HCT116 (cell line): ENCODE measurements at regions not wholly inside any gene's neighbourhood (a gene's known extent, or its start where the extent isn't known, plus 50 kb on each side); places are given as distances from the start of the nearest gene placed in this dataset.

Source experiments
- ATAC-seq: fragments of 200-7000 bp; cut with Tn5 transposase; 2 replicates; pipeline ENCODE4 v1.9.1; 2020; ENCODE audit warnings: mild to moderate bottlenecking, moderate library complexity
- BruUV-seq: library from RNA; stranded (reverse); fragments of 400-500 nt; replicated peaks from 2 replicates; lab custom pipeline; 2021; lab: Mats Ljungman, UMichigan
- CTCF ChIA-PET: fragments of 300-600 bp; sonication (Branson Sonifier 250); formaldehyde crosslinking; loops from one replicate; lab custom pipeline; 2021; ENCODE audit warnings: antibody characterized with exemption; lab: Charles Lee
- POLR2A ChIA-PET: fragments of 300-600, 350-600 bp; sonication (Branson Sonifier 250); formaldehyde crosslinking; loops from one replicate; lab custom pipeline; 2021; ENCODE audit warnings: antibody characterized with exemption; lab: Charles Lee
- RAD21 ChIA-PET, 2 experiments: fragments of 300-600 bp; sonication (Branson Sonifier 250); formaldehyde crosslinking; loops; one replicate each; lab custom pipeline; 2023; ENCODE audit warnings: low total read pairs in 2 of 2; ENCODE audit not compliant: uncharacterized antibody in 2 of 2, unreplicated experiment in 2 of 2, low non-redundant PET in 1 of 2; lab: Charles Lee
- DNase-seq: peaks from one replicate; pipeline ENCODE4 v3.0.0-alpha.2; 2010; ENCODE audit warnings: low read depth, low spot score
- H2AFZ ChIP-seq: fragments of 200-600 bp; shearing (Covaris generic), sonication (generic); 2 replicates; pipeline ENCODE4 v1.6.1; 2017; ENCODE audit warnings: low read depth, mixed run types, mixed read lengths, antibody characterized with exemption, low read length; ENCODE audit not compliant: poor library complexity, severe bottlenecking
- H3K27ac ChIP-seq: 2 replicates; pipeline ENCODE4 v1.5.1; 2012; ENCODE audit warnings: low read depth, low read length
- H3K27me3 ChIP-seq: fragments of 200-600 bp; sonication (generic); 2 replicates; pipeline ENCODE4 v1.6.1; 2016; ENCODE audit warnings: mixed run types, low read length, mixed read lengths; ENCODE audit not compliant: insufficient read depth
- H3K36me3 ChIP-seq, 2 experiments: fragments of 200-500 bp in 1 of 2; fragments of 200-600 bp in 1 of 2; sonication (Bioruptor generic) in 1 of 2; sonication (generic) in 1 of 2; 2 replicates each; pipeline versions ENCODE4 v1.5.1 to v1.6.1; 2014 to 2016; ENCODE audit warnings: low read length in 2 of 2, inconsistent platforms in 1 of 2, mixed read lengths in 1 of 2, mixed run types in 1 of 2; ENCODE audit not compliant: insufficient read depth in 2 of 2, control insufficient read depth in 1 of 2
- H3K4me1 ChIP-seq, 2 experiments: fragments of 200-600 bp in 1 of 2; sonication (generic) in 1 of 2; 2 replicates each; pipeline versions ENCODE4 v1.5.1 to v1.6.1; 2012 to 2017; ENCODE audit warnings: low read length in 2 of 2, inconsistent platforms in 1 of 2, mild to moderate bottlenecking in 1 of 2, mixed read lengths in 1 of 2, mixed run types in 1 of 2, moderate library complexity in 1 of 2; ENCODE audit not compliant: insufficient read depth in 2 of 2, control insufficient read depth in 1 of 2
- H3K4me2 ChIP-seq: fragments of 200-600 bp; sonication (generic); 2 replicates; pipeline ENCODE4 v1.6.1; 2017; ENCODE audit warnings: mixed run types, low read length, mixed read lengths
- H3K4me3 ChIP-seq, 2 experiments: fragments of 200-600 bp in 1 of 2; sonication (generic) in 1 of 2; replicated peaks in 1 of 2; 2 replicates each; pipeline ENCODE4 v1.5.1; 2011 to 2016; ENCODE audit warnings: low read length in 2 of 2, control low read depth in 1 of 2, low read depth in 1 of 2, mild to moderate bottlenecking in 1 of 2, mixed read lengths in 1 of 2, mixed run types in 1 of 2
- H3K79me2 ChIP-seq: fragments of 200-600 bp; sonication (generic); 2 replicates; pipeline ENCODE4 v1.6.1; 2017; ENCODE audit warnings: mild to moderate bottlenecking, mixed run types, low read length, moderate library complexity, mixed read lengths; ENCODE audit not compliant: insufficient read depth
- H3K9ac ChIP-seq: fragments of 200-600 bp; sonication (generic); 2 replicates; pipeline ENCODE4 v1.6.1; 2016; ENCODE audit warnings: low read length, mixed read lengths
- H3K9me2 ChIP-seq: fragments of 200-600 bp; sonication (generic), shearing (Covaris generic); 2 replicates; pipeline ENCODE4 v1.6.1; 2017; ENCODE audit warnings: mixed run types, mild to moderate bottlenecking, moderate library complexity; ENCODE audit not compliant: insufficient read depth
- H3K9me3 ChIP-seq, 2 experiments: fragments of 200-500 bp in 1 of 2; fragments of 200-600 bp in 1 of 2; sonication (Bioruptor generic) in 1 of 2; sonication (generic) in 1 of 2; 2 replicates each; pipeline ENCODE4 v1.6.1; 2014 to 2017; ENCODE audit warnings: low read length in 2 of 2, mixed read lengths in 2 of 2, inconsistent platforms in 1 of 2, low read depth in 1 of 2, mild to moderate bottlenecking in 1 of 2, mixed run types in 1 of 2, moderate library complexity in 1 of 2; ENCODE audit not compliant: control insufficient read depth in 1 of 2, insufficient read depth in 1 of 2
- H4K20me1 ChIP-seq: fragments of 200-600 bp; sonication (generic), shearing (Covaris generic); 2 replicates; pipeline ENCODE4 v1.6.1; 2017; ENCODE audit warnings: mixed run types, mild to moderate bottlenecking, moderate library complexity; ENCODE audit not compliant: insufficient read depth
- CBX3 ChIP-seq: IDR thresholded peaks from 2 replicates; pipeline ENCODE4 v1.6.1; 2012; ENCODE audit warnings: low read depth
- ELF1 ChIP-seq: IDR thresholded peaks from 2 replicates; pipeline ENCODE4 v1.6.1; 2012; ENCODE audit warnings: low read depth, borderline replicate concordance
- EZH2 ChIP-seq: fragments of 200-600 bp; sonication (generic); IDR thresholded peaks from 2 replicates; pipeline ENCODE4 v1.6.1; 2017; ENCODE audit warnings: antibody characterized with exemption, mixed run types
- SIN3A ChIP-seq: IDR thresholded peaks from 2 replicates; pipeline ENCODE4 v1.6.1; 2012; ENCODE audit warnings: low read depth
- SP1 ChIP-seq: IDR thresholded peaks from 2 replicates; pipeline ENCODE4 v1.6.1; 2012; ENCODE audit warnings: low read depth
- TCF7L2 ChIP-seq: IDR thresholded peaks from 2 replicates; pipeline ENCODE4 v1.7.0; 2011; ENCODE audit warnings: borderline replicate concordance, inconsistent platforms; ENCODE audit not compliant: insufficient read depth, insufficient read length; ENCODE audit errors: extremely low read depth
- intact Hi-C: fragments of 100-400 bp; cut with micrococcal nuclease; formaldehyde crosslinking; loops from 2 replicates; pipeline ENCODE4 v1.10.0; 2022
- TF ChIP-seq, protein P1 (sequence below): IDR thresholded peaks from 2 replicates; pipeline ENCODE4 v1.6.1; 2012
- TF ChIP-seq, protein P2 (sequence below): IDR thresholded peaks from 2 replicates; pipeline ENCODE4 v1.6.1; 2011; ENCODE audit warnings: mild to moderate bottlenecking, low read length, moderate library complexity; ENCODE audit not compliant: insufficient replicate concordance; ENCODE audit errors: extremely low read depth
- TF ChIP-seq, protein P3 (sequence below): IDR thresholded peaks from 2 replicates; pipeline ENCODE4 v1.6.1; 2012; ENCODE audit warnings: low read depth

DNA sequence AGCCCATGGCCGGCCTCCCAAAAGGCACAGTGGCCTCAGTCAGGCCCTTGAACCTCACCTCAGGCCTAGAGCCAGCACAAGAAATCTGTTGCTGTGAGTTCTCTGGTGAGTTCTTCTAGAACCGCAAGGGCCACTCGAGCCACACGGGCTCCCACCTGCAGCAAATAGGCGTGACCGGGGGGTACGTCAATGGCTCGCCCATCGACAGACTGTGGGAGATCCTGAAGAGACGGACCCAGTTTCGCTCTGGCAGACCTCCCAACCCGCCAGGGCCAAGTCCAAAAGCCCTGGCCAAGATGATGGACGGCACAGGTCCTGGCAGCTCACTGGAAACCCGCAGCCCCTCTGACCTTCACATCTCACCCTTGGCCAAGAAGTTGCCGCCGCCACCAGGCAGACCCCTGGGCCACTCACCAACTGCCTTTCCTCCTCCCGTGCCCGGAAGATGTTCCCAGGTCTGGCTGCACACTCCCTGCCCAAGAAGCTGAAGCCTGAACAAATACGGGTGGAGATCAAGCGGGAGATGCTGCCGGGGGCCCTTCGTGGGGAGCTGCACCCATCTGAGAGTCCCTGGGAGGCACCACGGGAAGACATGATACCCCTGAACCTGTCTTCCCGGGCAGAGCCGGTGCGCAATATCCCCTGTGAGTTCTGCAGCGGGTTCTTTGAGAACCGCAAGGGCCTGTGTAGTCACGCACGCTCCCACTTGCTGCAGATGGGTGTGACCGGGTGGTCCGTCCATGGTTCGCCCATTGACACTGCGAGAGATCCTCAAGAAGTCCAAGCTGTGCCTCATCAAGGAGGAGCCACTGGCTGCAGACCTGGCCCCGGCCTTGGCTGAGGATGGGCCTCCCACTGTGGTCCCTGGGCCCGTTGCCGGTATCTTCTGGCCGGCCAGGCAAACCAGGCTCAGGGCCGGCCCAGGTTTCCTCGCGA, 544.2 kb upstream of the CCDC179 start:
- no peak overlapping the region for H3K4me2 ChIP-seq
- H3K9me2 ChIP-seq, result no peaks in the 10 kb centered on the region
- no peak overlapping the region for H2AFZ ChIP-seq
- ChIA-PET RAD21 (no interaction called here), POLR2A (no interaction called here), CTCF (no interaction called here)
- H3K4me3 ChIP-seq, result no peak overlapping the region
- H3K9me3 ChIP-seq, result peaks cover 0 to 5% of the 10 kb centered on the region in 2 experiments; a peak in 2 of 4 replicates
- intact Hi-C loops, result no loop called here
- H3K27me3 ChIP-seq, result no peaks in the 10 kb centered on the region
- H3K27ac ChIP-seq, result no peak overlapping the region
- no peaks in the 10 kb centered on the region for H4K20me1 ChIP-seq
- no peak for ATAC-seq
- H3K79me2 ChIP-seq, result no peaks in the 10 kb centered on the region
- DNase-seq, result no peak
- H3K36me3 ChIP-seq, result no peaks in the 10 kb centered on the region
- H3K9ac ChIP-seq, result no peak overlapping the region
- H3K4me1 ChIP-seq, result no peaks in the 10 kb centered on the region
- no TSS peak for BruUV-seq
- TF ChIP-seq CBX3, result no peak
- no peak for TF ChIP-seq SP1
- TF ChIP-seq, protein P1, sequence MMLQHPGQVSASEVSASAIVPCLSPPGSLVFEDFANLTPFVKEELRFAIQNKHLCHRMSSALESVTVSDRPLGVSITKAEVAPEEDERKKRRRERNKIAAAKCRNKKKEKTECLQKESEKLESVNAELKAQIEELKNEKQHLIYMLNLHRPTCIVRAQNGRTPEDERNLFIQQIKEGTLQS, result no peak
- TF ChIP-seq SIN3A, result no peak
- TF ChIP-seq ELF1, result no peak

DNA sequence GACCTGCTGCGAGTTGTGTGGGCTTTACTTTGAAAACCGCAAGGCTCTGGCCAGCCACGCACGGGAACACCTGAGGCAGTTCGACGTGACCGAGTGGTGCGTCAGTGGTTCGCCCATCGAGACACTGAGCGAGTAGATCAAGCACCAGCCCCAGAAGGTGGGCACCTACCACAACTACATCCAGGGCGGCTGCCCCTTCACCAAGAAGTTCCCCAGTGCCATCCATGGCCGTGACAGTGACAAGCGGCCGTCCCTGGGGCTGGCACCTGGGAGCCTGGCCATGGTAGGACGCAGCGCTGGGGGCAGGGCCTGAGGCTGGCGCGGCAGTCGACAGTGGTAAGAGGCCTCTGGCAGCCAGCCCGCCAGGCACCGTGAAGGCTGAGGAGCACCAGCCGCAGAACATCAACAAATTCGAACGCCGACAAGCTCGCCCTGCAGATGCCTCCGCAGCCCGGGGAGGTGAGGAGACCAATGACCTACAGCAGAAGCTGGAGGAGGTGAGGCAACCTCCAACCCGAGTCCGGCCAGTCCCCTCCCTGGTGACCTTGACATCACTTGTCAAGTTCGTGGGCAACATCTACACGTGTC, 545.2 kb upstream of the CCDC179 start:
- Histone ChIP-seq H3K27ac (no peak overlapping the region), H3K4me2 (no peak overlapping the region), H3K79me2 (no peaks in the 10 kb centered on the region), H3K9me3 (peaks cover 0 to 5% of the 10 kb centered on the region in 2 experiments; a peak in 2 of 4 replicates), H3K4me1 (no peaks in the 10 kb centered on the region), H4K20me1 (no peaks in the 10 kb centered on the region), H3K36me3 (no peaks in the 10 kb centered on the region), H2AFZ (no peak overlapping the region), H3K9ac (no peak overlapping the region), H3K27me3 (no peaks in the 10 kb centered on the region), H3K9me2 (no peaks in the 10 kb centered on the region), H3K4me3 (no peak overlapping the region)
- RAD21 ChIA-PET, result no interaction called here
- DNase-seq (no peak), ATAC-seq (no peak)
- TF ChIP-seq, protein P2, sequence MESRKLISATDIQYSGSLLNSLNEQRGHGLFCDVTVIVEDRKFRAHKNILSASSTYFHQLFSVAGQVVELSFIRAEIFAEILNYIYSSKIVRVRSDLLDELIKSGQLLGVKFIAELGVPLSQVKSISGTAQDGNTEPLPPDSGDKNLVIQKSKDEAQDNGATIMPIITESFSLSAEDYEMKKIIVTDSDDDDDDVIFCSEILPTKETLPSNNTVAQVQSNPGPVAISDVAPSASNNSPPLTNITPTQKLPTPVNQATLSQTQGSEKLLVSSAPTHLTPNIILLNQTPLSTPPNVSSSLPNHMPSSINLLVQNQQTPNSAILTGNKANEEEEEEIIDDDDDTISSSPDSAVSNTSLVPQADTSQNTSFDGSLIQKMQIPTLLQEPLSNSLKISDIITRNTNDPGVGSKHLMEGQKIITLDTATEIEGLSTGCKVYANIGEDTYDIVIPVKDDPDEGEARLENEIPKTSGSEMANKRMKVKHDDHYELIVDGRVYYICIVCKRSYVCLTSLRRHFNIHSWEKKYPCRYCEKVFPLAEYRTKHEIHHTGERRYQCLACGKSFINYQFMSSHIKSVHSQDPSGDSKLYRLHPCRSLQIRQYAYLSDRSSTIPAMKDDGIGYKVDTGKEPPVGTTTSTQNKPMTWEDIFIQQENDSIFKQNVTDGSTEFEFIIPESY, result no peak
- TF ChIP-seq SP1, result no peak
- TF ChIP-seq CBX3, result no peak
- no peak for TF ChIP-seq TCF7L2
- no peak for TF ChIP-seq EZH2
- TF ChIP-seq, protein P3, sequence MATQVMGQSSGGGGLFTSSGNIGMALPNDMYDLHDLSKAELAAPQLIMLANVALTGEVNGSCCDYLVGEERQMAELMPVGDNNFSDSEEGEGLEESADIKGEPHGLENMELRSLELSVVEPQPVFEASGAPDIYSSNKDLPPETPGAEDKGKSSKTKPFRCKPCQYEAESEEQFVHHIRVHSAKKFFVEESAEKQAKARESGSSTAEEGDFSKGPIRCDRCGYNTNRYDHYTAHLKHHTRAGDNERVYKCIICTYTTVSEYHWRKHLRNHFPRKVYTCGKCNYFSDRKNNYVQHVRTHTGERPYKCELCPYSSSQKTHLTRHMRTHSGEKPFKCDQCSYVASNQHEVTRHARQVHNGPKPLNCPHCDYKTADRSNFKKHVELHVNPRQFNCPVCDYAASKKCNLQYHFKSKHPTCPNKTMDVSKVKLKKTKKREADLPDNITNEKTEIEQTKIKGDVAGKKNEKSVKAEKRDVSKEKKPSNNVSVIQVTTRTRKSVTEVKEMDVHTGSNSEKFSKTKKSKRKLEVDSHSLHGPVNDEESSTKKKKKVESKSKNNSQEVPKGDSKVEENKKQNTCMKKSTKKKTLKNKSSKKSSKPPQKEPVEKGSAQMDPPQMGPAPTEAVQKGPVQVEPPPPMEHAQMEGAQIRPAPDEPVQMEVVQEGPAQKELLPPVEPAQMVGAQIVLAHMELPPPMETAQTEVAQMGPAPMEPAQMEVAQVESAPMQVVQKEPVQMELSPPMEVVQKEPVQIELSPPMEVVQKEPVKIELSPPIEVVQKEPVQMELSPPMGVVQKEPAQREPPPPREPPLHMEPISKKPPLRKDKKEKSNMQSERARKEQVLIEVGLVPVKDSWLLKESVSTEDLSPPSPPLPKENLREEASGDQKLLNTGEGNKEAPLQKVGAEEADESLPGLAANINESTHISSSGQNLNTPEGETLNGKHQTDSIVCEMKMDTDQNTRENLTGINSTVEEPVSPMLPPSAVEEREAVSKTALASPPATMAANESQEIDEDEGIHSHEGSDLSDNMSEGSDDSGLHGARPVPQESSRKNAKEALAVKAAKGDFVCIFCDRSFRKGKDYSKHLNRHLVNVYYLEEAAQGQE, result no peak
- BruUV-seq, result no TSS peak
- POLR2A ChIA-PET, result no interaction called here
- CTCF ChIA-PET, result no interaction called here
- intact Hi-C loops, result no loop called here
